NCI-H1436 treated with DMSO at 0.1 percent for 48 hours (cell line): ENCODE measurements at regions not wholly inside any gene's neighbourhood (a gene's known extent, or its start where the extent isn't known, plus 50 kb on each side); places are given as distances from the start of the nearest gene placed in this dataset.

Experiments
- DNase-seq: peaks from one replicate; lab custom pipeline; 2025; lab: John Stamatoyannopoulos, UW

GRCh38 chr21:35643176-35643575 is 417.1 kb downstream of the SETD4 start:
- no peak for DNase-seq

- DNase-seq: no peak
Measured at GRCh38 chr21:35641271-35642016, 418.9 kb downstream of the SETD4 start.

GRCh38 chr21:35637431-35637830 is 422.9 kb downstream of the SETD4 start:
- no peak for DNase-seq

- DNase-seq: no peak
Measured at GRCh38 chr21:35635994-35636393, 424.3 kb downstream of the SETD4 start.

- no peak for DNase-seq
Measured at GRCh38 chr21:35635261-35635660, 425.1 kb downstream of the SETD4 start.

- DNase-seq: no peak
Measured at GRCh38 chr21:35633501-35633900, 426.8 kb downstream of the SETD4 start.

- DNase-seq: no peak
Measured at GRCh38 chr21:35632711-35633110, 427.6 kb downstream of the SETD4 start.

- no peak for DNase-seq
Measured at GRCh38 chr21:35628316-35628715, 432.0 kb downstream of the SETD4 start.

GRCh38 chr21:35627462-35627861 is 432.9 kb downstream of the SETD4 start:
- DNase-seq: no peak

GRCh38 chr21:35625576-35625975 is 434.8 kb downstream of the SETD4 start:
- no peak for DNase-seq

GRCh38 chr21:35624901-35625300 is 435.4 kb downstream of the SETD4 start:
- DNase-seq: no peak

- no peak for DNase-seq
Measured at GRCh38 chr21:35622612-35623011, 437.7 kb downstream of the SETD4 start.

- DNase-seq: no peak
Measured at GRCh38 chr21:35619184-35619583, 441.1 kb downstream of the SETD4 start.

GRCh38 chr21:35617491-35617890 is 442.8 kb downstream of the SETD4 start:
- DNase-seq: no peak

GRCh38 chr21:35616090-35616489 is 444.2 kb downstream of the SETD4 start:
- DNase-seq: no peak

GRCh38 chr21:35615325-35615724 is 445.0 kb downstream of the SETD4 start:
- no peak for DNase-seq

- no peak for DNase-seq
Measured at GRCh38 chr21:35614396-35614921, 445.9 kb downstream of the SETD4 start.

- DNase-seq: no peak
Measured at GRCh38 chr21:35611708-35612132, 448.6 kb downstream of the SETD4 start.

GRCh38 chr21:35609263-35609662 is 451.1 kb downstream of the SETD4 start:
- no peak for DNase-seq

- no peak for DNase-seq
Measured at GRCh38 chr21:35607406-35607805, 452.9 kb downstream of the SETD4 start.

- DNase-seq: no peak
Measured at GRCh38 chr21:35606578-35606977, 453.7 kb downstream of the SETD4 start.

GRCh38 chr21:35606146-35606545 is 454.2 kb downstream of the SETD4 start:
- DNase-seq: no peak

- DNase-seq: no peak
Measured at GRCh38 chr21:35603494-35603893, 456.8 kb downstream of the SETD4 start.

GRCh38 chr21:35602811-35603362 is 457.4 kb downstream of the SETD4 start:
- no peak for DNase-seq
